ENCODE measurements at regions not wholly inside any gene's neighbourhood (a gene's known extent, or its start where the extent isn't known, plus 50 kb on each side); places are given as distances from the start of the nearest gene placed in this dataset.
"Not testable (repeated sequence)": the region's sequence is repeated elsewhere in the genome, so short reads cannot be mapped to it uniquely, and the experiment has no call there.

DNA sequence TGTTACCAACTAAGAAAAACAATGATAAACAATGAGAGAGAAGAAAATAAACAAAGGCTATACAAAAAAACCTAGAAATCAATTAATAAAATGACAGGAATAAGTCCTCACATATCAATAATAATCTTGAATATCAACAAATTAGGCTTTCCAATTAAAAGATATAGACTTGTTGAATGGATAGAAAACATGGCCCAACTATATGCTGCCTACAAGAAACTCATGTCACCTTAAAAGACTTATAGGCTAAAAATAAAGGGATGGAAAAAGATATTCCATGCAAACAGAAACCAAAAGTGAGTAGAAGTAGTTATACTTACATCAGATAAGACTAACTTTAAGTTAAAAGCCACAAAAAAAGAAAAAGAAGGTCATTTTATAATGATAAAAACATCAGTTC lies 183.9 kb downstream of the MYRFL start:
- no peak for DNase-seq

DNA sequence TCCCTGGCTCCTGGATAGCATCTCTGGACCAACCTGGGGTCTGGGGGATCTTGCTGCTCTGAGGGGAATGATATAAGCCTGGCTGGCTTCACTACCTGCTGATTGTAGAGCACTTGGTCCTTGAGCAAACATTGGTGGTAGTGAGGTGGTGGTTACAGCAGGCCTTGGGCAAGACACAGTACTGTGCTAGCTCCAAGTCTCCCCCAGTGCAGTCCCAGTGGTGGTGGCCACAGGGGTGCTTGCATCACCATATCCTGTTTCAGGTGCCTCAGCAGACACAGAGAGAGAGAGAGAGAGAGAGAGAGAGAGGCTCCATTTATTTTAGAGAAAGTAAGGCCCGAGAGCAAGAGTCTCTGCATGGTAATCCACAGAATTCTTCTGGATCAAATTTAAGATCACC lies 186.3 kb downstream of the MYRFL start:
- DNase-seq: no peak

- DNase-seq: not testable (repeated sequence)
These were observed 188.0 kb downstream of the MYRFL start for GRCh38 chr12:70013016-70013415.

DNA sequence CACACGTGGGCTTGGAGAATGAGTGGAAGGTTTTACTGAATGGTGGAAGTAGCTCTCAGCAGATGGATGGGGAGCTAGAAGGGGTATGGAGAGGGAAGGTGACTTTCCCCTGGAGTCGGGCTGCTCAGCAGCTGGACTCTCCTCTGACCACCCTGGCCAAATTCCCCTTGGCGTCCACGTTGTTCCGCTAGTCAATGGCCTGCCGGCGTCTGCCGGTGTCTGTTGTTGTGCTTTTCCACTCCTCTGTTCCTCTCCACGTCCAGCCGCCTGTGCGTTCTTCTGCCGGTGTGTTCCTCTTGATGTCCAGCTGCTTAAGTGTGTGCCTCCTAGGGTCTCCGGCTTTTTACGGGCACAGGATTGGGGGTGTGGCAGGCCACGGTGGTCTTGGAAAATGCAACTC lies 203.5 kb downstream of the MYRFL start:
- DNase-seq: no peak

GRCh38 chr12:70028918-70029317 lies 203.9 kb downstream of the MYRFL start:
- DNase-seq: no peak

DNA sequence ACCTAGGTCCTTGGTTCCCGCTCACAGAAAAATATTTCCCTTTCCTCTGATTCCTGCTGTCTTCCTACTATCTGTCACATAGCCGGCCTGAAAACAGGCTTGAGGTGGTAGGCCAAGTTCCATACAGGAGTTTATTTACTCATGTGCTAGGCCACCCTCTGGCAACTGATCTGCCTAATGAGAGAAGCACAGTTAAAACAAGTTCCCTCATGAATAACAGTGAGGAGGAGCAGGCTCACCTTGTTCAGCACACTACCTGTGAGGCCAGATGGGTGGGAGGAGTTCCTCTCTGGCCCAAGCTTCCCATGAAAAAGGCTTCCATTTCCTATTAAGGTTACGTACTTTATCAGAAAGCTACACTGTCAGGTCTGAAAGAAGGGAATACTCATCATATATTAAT lies 206.0 kb downstream of the MYRFL start:
- no peak for DNase-seq

- DNase-seq: no peak
These were observed 207.0 kb downstream of the MYRFL start for GRCh38 chr12:70032076-70032475.

- no peak for DNase-seq
These were observed 208.3 kb downstream of the MYRFL start for GRCh38 chr12:70033310-70033709.

DNA sequence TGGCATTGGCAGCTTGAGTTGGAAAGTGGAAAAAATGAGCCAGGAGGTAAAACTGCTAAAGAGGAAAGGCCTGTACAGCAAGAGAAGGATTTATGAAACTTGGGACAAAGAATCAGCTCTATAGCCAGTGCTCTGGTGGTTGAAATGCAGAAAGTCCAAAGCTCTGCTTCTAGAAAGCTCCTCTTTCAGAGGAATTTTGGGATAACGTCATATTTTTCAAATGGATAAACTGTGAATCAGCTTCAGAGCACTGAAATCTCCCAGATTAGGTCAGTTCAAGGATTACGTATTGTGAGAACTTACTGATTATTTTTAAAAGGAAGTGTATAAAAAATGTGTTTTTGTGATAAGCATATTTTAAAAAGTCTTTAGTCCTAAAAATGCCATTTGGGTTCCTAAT lies 203.1 kb upstream of the CNOT2 start:
- no peak for DNase-seq

- DNase-seq: no peak
These were observed 200.6 kb upstream of the CNOT2 start for GRCh38 chr12:70042675-70043074.

- DNase-seq: no peak
These were observed 199.6 kb upstream of the CNOT2 start for GRCh38 chr12:70043490-70044138.

DNA sequence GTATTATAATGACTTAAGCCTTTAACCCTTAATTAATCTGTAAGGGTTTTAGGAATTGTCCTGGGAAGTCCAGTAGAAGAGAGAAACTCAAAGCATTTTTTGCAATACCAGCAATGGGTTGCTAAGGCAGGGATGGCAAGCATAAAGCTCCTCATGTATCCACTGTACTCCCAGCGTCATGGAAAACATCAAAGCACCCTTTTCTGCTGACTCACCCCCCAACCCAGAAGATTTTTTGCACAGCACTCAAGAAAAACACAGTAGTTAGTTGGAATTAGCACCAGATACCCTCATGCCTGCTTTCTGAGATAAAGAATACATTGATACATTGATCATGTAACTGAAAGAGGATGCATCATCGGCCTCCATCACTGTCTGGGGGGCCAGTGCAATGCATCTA lies 199.1 kb upstream of the CNOT2 start:
- no peak for DNase-seq

DNA sequence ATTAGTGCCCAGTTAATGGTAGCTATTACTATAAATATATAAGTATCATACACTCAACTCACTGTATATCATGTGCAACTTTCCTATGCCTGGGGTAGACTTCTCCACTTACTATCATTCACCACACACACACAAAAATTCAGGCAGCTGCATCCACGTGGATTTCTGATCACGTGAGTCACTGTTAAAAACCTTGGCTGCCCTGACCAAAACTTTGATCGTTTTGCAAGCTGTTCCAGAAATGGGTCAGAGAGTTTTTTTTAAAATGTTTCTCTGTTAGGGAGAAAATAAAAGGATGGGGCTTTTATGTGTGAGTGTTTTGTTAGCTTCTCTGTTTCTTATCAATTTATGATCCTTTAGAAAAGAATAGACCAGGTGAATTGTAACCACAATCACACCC lies 198.2 kb upstream of the CNOT2 start:
- no peak for DNase-seq

DNA sequence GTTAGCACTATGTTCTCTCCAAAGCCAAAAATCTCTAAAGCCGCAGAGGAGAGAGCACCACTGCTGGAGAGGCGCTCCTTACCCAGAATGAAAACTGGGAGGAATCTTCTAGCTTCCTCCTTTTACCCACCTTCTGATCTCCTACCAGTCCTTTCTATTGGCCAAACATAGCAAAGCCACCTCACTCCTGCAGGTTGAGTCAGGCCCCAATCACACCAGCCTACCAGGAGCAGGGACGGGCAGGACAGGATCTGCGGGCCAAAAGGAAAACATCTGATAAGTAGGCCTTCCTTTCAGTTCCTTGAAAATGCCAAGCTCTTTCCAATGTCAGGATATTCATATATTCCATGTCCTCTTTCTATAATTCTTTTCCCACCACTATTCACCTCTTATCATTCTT lies 197.7 kb upstream of the CNOT2 start:
- no peak for DNase-seq

- no peak for DNase-seq
These were observed 194.5 kb upstream of the CNOT2 start for GRCh38 chr12:70048521-70049250.

GRCh38 chr12:70049596-70050360 lies 193.5 kb upstream of the CNOT2 start:
- no peak for DNase-seq

DNA sequence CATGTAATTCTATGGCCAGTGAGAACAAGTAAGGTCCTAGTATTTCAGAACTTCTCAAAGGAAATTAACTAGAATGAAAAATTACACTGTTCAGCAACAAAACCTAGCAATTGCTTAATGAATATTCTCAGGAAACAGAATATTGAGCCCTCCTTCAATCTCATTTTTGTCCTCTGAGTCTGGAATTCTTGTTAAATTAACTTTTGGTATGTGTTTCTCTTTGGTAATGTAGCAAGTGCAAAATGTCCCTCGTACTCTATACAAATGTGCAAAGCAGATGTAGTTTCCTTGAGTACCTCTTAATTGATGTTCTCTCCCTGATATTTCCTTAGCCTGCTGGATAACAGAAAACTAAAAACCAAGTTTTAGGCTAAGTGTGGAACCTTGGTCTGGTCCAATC lies 190.8 kb upstream of the CNOT2 start:
- no peak for DNase-seq

DNA sequence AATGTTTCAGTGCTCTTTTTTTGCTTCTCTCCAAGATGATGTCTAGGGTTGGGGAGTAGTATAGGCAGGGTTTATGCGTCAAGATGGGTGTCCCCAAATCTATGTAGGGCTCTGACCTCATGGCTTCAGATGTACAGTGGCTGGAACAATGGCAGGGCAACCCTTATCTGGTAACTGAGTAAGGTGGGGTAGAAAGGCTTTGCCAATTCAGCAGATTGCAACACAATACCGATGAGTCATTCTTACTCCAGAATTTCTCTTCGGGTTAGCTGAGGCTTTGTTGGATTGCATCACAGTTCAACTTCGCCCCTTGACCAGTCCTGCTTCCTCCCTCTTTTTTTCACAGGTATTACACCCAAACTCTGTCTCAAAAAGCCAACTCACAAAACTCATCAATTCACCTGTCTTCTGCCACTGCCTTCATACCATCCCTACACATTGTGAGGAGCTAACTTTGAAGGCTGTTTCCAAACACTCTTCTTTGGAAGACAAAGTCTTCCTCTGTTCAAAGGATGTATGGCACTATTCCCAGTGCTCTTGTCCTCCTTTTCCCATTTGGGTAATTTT lies 190.2 kb upstream of the CNOT2 start:
- DNase-seq: peak; percentile 14

- no peak for DNase-seq
These were observed 183.9 kb upstream of the CNOT2 start for GRCh38 chr12:70059373-70059772.

DNA sequence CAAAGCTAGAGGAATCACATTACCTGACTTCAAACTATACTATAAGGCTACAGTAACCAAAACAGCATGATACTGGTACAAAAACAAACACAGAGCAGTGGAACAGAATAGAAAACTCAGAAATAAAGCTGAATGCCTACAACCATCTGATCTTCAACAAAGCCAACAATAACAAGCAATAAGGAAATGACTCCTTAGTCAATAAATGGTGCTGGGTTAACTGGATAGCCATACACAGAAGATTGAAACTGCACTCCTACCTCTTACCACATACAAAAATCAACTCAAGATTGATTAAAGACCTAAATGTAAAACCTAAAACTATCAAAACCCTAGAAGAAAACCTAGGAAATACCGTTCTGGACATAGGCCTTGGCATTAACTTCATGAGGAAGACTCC lies 182.6 kb upstream of the CNOT2 start:
- no peak for DNase-seq

DNA sequence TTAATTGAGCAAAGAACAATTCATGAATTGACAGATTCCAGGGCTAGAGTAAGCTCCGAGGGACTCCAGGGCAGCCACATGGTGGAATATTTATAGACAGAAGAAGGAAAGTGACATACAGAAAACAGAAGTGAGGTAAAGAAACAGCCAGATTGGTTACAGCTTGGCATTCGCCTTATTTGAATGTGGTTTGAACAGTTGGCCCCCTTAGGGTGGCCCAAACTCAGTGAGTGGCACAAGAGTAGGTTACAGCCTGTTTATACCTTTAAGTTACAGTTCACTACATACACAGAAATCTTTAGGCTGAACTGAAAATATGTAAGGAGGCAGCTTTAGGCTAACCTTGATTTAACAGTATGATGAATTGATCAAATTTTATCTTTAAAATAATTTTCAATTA lies 174.5 kb upstream of the CNOT2 start:
- no peak for DNase-seq

DNA sequence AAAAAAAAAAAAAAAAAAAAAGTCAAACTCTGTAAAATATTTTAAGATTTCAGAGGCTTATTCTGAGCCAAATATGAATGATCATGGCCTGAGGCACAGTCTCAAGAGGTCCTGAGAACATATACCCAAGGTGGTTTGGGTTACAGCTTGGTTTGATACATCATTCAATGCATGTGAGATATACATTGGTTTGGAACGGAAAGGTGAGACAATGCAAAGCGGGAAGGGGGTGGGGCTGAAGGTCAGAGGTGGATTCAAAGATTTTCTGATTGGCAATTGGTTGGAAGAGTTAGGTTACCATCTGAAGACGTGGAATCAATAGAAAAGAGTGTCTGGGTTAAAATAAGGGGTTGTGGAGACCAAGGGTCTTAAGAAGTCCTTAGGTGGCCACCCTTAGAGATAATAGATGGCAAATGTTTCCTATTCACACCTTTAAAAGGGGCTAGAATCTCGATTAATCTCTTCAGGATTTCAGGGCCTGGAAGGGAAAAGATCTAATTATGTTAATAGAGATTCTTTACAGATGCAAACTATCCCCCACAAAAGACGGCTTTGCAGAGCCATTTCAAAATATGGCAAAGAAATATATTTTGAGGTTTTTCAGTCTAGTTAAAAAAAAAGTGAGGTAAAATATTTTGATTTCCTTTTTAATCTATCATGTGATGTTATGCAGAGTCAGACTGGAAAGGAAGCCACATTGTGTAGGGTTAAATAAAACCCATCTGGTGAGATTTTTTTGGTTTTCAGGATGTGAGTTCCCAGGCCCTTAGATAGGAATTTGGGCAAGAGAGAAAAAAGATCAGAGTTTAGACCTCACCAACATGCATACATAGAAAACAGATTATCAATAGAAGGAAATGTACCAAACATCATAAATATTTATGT lies 173.8 kb upstream of the CNOT2 start:
- no peak for DNase-seq

DNA sequence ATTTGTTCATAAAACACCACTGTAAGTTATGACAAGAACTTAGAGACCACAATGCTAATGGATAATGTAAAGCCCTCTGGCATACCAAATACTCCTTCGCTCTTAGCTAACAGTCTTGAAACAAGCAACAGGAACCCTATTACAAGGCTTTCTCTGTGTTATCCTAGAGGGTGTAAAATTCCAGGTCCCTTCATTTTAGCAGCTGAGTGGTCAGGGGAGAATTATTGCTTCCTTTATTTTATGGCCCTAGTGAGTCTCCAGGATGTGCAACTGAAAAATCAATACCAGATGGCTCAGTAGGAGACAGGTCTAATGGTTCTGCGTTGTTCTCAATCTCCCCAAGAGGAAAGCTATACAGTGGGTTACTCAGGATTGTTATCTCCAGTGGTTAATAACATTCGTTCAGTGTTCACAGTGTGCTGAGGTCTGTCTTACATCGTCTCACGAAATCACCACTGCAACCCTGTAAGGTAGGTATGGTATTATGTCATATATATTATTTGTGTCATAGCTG lies 172.7 kb upstream of the CNOT2 start:
- no peak for DNase-seq
